IPS-18a (cell line): ENCODE measurements at regions not wholly inside any gene's neighbourhood (a gene's known extent, or its start where the extent isn't known, plus 50 kb on each side); places are given as distances from the start of the nearest gene placed in this dataset.
"Not testable (repeated sequence)": the region's sequence is repeated elsewhere in the genome, so short reads cannot be mapped to it uniquely, and the experiment has no call there.

Experiments
- H3K27ac ChIP-seq: one replicate; pipeline ENCODE4 v1.5.1; 2013; ENCODE audit warnings: low read length
- H3K27me3 ChIP-seq: one replicate; pipeline ENCODE4 v1.6.1; 2013; ENCODE audit warnings: mild to moderate bottlenecking, low read length; ENCODE audit not compliant: control insufficient read depth, insufficient read depth
- H3K36me3 ChIP-seq: one replicate; pipeline ENCODE4 v1.6.1; 2013; ENCODE audit warnings: low read depth, low read length; ENCODE audit not compliant: control insufficient read depth
- H3K4me1 ChIP-seq: one replicate; pipeline ENCODE4 v1.6.1; 2013; ENCODE audit warnings: low read depth, low read length; ENCODE audit not compliant: control insufficient read depth
- H3K4me3 ChIP-seq: one replicate; pipeline ENCODE4 v1.5.1; 2013; ENCODE audit warnings: low read length
- H3K9ac ChIP-seq: one replicate; pipeline ENCODE4 v1.6.1; 2013; ENCODE audit warnings: mild to moderate bottlenecking, low read length, moderate library complexity
- H3K9me3 ChIP-seq: one replicate; pipeline ENCODE4 v1.6.1; 2013; ENCODE audit warnings: low read depth, low read length; ENCODE audit not compliant: control insufficient read depth

GRCh38 chr11:70596091-70596490 is 197.8 kb downstream of the CTTN start:
- Histone ChIP-seq H3K36me3 (no peaks in the 10 kb centered on the region), H3K4me3 (no peak overlapping the region), H3K9ac (no peak overlapping the region), H3K9me3 (no peaks in the 10 kb centered on the region), H3K27me3 (no peaks in the 10 kb centered on the region), H3K4me1 (no peaks in the 10 kb centered on the region), H3K27ac (no peak overlapping the region)

GRCh38 chr11:70597006-70597555 is 198.8 kb downstream of the CTTN start:
- H3K9ac ChIP-seq: no peak overlapping the region
- no peaks in the 10 kb centered on the region for H3K27me3 ChIP-seq
- no peaks in the 10 kb centered on the region for H3K9me3 ChIP-seq
- no peaks in the 10 kb centered on the region for H3K4me1 ChIP-seq
- no peaks in the 10 kb centered on the region for H3K36me3 ChIP-seq
- H3K27ac ChIP-seq: no peak overlapping the region
- H3K4me3 ChIP-seq: no peak overlapping the region

GRCh38 chr11:70597751-70598625 is 199.7 kb downstream of the CTTN start:
- Histone ChIP-seq H3K4me1 (no peaks in the 10 kb centered on the region), H3K9ac (no peak overlapping the region), H3K36me3 (no peaks in the 10 kb centered on the region), H3K9me3 (no peaks in the 10 kb centered on the region), H3K4me3 (no peak overlapping the region), H3K27me3 (no peaks in the 10 kb centered on the region), H3K27ac (no peak overlapping the region)

- H3K9me3 ChIP-seq: not testable (repeated sequence)
Measured at GRCh38 chr11:70600911-70601415, 202.6 kb downstream of the CTTN start.

GRCh38 chr11:70601861-70602538 is 203.7 kb downstream of the CTTN start:
- no peaks in the 10 kb centered on the region for H3K27me3 ChIP-seq
- H3K9ac ChIP-seq: no peak overlapping the region
- H3K36me3 ChIP-seq: no peaks in the 10 kb centered on the region
- H3K9me3 ChIP-seq: no peaks in the 10 kb centered on the region
- H3K4me1 ChIP-seq: peaks cover 10% of the 10 kb centered on the region
- H3K4me3 ChIP-seq: no peak overlapping the region
- H3K27ac ChIP-seq: no peak overlapping the region

More at GRCh38 chr11:70600911-70601415, 202.6 kb downstream of the CTTN start:
- H3K9ac ChIP-seq, H3K27me3 ChIP-seq, H3K4me3 ChIP-seq, H3K27ac ChIP-seq, H3K36me3 ChIP-seq: not testable (repeated sequence)
- H3K4me1 ChIP-seq: peaks cover 10% of the 10 kb centered on the region

GRCh38 chr11:70603114-70603755 is 204.9 kb downstream of the CTTN start:
- Histone ChIP-seq H3K27me3 (no peaks in the 10 kb centered on the region), H3K9ac (no peak overlapping the region), H3K9me3 (no peaks in the 10 kb centered on the region)

GRCh38 chr11:70603756-70604211 is 205.5 kb downstream of the CTTN start:
- peaks cover 14% of the 10 kb centered on the region for H3K4me1 ChIP-seq
- no peaks in the 10 kb centered on the region for H3K9me3 ChIP-seq
- no peak overlapping the region for H3K4me3 ChIP-seq
- H3K27ac ChIP-seq: no peak overlapping the region
- H3K9ac ChIP-seq: no peak overlapping the region
- H3K27me3 ChIP-seq: no peaks in the 10 kb centered on the region
- H3K36me3 ChIP-seq: no peaks in the 10 kb centered on the region

More at GRCh38 chr11:70603114-70603755, 204.9 kb downstream of the CTTN start:
- H3K27ac ChIP-seq: no peak overlapping the region
- no peaks in the 10 kb centered on the region for H3K36me3 ChIP-seq
- H3K4me3 ChIP-seq: no peak overlapping the region
- H3K4me1 ChIP-seq: peaks cover 10% of the 10 kb centered on the region

GRCh38 chr11:70604221-70604620 is 205.9 kb downstream of the CTTN start:
- no peak overlapping the region for H3K4me3 ChIP-seq
- no peak overlapping the region for H3K9ac ChIP-seq
- no peaks in the 10 kb centered on the region for H3K9me3 ChIP-seq
- no peak overlapping the region for H3K27ac ChIP-seq
- no peaks in the 10 kb centered on the region for H3K36me3 ChIP-seq
- no peaks in the 10 kb centered on the region for H3K27me3 ChIP-seq
- peaks cover 16% of the 10 kb centered on the region for H3K4me1 ChIP-seq

- H3K9me3 ChIP-seq: no peaks in the 10 kb centered on the region
- no peaks in the 10 kb centered on the region for H3K36me3 ChIP-seq
- no peak overlapping the region for H3K27ac ChIP-seq
- peaks cover 17% of the 10 kb centered on the region for H3K4me1 ChIP-seq
- no peak overlapping the region for H3K9ac ChIP-seq
- H3K27me3 ChIP-seq: no peaks in the 10 kb centered on the region
- H3K4me3 ChIP-seq: no peak overlapping the region
Measured at GRCh38 chr11:70604630-70605467, 206.5 kb downstream of the CTTN start.

- no peak overlapping the region for H3K4me3 ChIP-seq
- H3K27ac ChIP-seq: no peak overlapping the region
- no peaks in the 10 kb centered on the region for H3K36me3 ChIP-seq
- no peaks in the 10 kb centered on the region for H3K9me3 ChIP-seq
- peaks cover 23% of the 10 kb centered on the region for H3K4me1 ChIP-seq
- no peak overlapping the region for H3K9ac ChIP-seq
- H3K27me3 ChIP-seq: no peaks in the 10 kb centered on the region
Measured at GRCh38 chr11:70605468-70605815, 207.1 kb downstream of the CTTN start.
